ENCODE measurements at regions not wholly inside any gene's neighbourhood (a gene's known extent, or its start where the extent isn't known, plus 50 kb on each side); places are given as distances from the start of the nearest gene placed in this dataset.

- TF ChIP-seq POLR2AphosphoS5 (IDR thresholded peaks at IDR 0.05; ENCODE audit: low read depth, low read length) (no peak), CTCF (IDR thresholded peaks at IDR 0.05) (no peak), RAD21 (IDR thresholded peaks at IDR 0.05; ENCODE audit: low read length) (no peak), TAF1 (IDR thresholded peaks at IDR 0.05; ENCODE audit: borderline replicate concordance, low read depth, low read length) (no peak), EZH2phosphoT487 (IDR thresholded peaks at IDR 0.05; ENCODE audit: borderline replicate concordance, low read depth) (no peak), USF1 (IDR thresholded peaks at IDR 0.05; ENCODE audit: borderline replicate concordance, low read depth) (no peak), YY1 (IDR thresholded peaks at IDR 0.05; ENCODE audit: low read depth) (no peak)
Observed at GRCh38 chr2:149928011-149928410, 340.4 kb upstream of the MMADHC start.
